ENCODE measurements at regions not wholly inside any gene's neighbourhood (a gene's known extent, or its start where the extent isn't known, plus 50 kb on each side); places are given as distances from the start of the nearest gene placed in this dataset.

DNA sequence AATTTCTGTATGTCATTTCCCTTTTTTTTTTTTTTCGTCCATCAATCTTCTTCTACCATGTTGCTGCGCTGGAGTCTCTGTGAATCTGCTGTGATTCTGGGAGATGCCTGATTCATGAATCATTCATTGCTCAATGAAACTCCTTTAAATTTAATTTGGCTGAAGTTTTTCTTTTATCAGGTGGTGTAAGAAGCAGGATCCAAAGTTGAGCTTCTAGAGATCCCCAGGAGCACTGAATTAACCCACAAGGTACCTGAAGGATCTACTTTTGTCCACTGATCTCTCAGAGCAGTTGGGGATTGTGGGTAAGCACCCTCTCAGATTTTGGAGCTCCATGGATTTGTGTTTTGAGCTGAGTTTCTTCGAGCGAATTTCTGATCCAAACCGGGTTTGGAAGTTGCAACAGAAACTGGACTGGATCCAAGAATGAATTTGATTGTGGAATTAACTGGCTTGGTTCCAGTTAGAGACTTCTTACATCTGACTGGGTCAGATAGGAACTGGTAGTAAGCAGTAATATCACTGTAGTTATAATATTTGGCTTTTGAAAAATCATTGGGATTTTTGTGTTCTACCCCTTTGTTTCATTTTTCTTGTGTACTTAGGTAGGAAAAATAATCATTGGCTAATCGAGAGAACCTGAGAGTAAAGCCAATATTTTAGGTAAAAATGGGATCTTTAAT lies 447.8 kb upstream of the TOM1L1 start:
- TF ChIP-seq, protein P1, sequence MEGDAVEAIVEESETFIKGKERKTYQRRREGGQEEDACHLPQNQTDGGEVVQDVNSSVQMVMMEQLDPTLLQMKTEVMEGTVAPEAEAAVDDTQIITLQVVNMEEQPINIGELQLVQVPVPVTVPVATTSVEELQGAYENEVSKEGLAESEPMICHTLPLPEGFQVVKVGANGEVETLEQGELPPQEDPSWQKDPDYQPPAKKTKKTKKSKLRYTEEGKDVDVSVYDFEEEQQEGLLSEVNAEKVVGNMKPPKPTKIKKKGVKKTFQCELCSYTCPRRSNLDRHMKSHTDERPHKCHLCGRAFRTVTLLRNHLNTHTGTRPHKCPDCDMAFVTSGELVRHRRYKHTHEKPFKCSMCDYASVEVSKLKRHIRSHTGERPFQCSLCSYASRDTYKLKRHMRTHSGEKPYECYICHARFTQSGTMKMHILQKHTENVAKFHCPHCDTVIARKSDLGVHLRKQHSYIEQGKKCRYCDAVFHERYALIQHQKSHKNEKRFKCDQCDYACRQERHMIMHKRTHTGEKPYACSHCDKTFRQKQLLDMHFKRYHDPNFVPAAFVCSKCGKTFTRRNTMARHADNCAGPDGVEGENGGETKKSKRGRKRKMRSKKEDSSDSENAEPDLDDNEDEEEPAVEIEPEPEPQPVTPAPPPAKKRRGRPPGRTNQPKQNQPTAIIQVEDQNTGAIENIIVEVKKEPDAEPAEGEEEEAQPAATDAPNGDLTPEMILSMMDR (IDR thresholded peaks at IDR 0.05): no peak
- TF ChIP-seq POLR2A (IDR thresholded peaks at IDR 0.05): no peak
